Effector memory CD4-positive, alpha-beta T cell (primary cell): ENCODE measurements at regions not wholly inside any gene's neighbourhood (a gene's known extent, or its start where the extent isn't known, plus 50 kb on each side); places are given as distances from the start of the nearest gene placed in this dataset.

ENCODE experiments used
- DNase-seq, 3 donors: peaks; one replicate each; pipeline ENCODE4 v3.0.0-alpha.2; 2020
- H3K27ac ChIP-seq: 2 replicates; pipeline ENCODE4 v1.7.0; 2013; ENCODE audit warnings: mild to moderate bottlenecking, low read length, moderate library complexity; ENCODE audit not compliant: insufficient read depth, poor library complexity, severe bottlenecking
- H3K27me3 ChIP-seq: replicated peaks from 2 replicates; pipeline ENCODE4 v1.7.0; 2013; ENCODE audit warnings: mild to moderate bottlenecking, low read length; ENCODE audit not compliant: insufficient read depth, control insufficient read depth, poor library complexity, severe bottlenecking
- H3K36me3 ChIP-seq: 2 replicates; pipeline ENCODE4 v1.7.0; 2013; ENCODE audit warnings: mild to moderate bottlenecking, low read length, moderate library complexity; ENCODE audit not compliant: control insufficient read depth, insufficient read depth
- H3K4me1 ChIP-seq: 2 replicates; pipeline ENCODE4 v1.7.0; 2013; ENCODE audit warnings: low read length, mild to moderate bottlenecking; ENCODE audit not compliant: control insufficient read depth, insufficient read depth, poor library complexity, severe bottlenecking
- H3K4me3 ChIP-seq: 2 replicates; pipeline ENCODE4 v1.7.0; 2013; ENCODE audit warnings: low read length, low read depth, mild to moderate bottlenecking; ENCODE audit not compliant: insufficient read depth, poor library complexity, severe bottlenecking
- H3K9me3 ChIP-seq: 2 replicates; pipeline ENCODE4 v1.7.0; 2013; ENCODE audit warnings: mild to moderate bottlenecking, low read length, moderate library complexity; ENCODE audit not compliant: control insufficient read depth

DNA sequence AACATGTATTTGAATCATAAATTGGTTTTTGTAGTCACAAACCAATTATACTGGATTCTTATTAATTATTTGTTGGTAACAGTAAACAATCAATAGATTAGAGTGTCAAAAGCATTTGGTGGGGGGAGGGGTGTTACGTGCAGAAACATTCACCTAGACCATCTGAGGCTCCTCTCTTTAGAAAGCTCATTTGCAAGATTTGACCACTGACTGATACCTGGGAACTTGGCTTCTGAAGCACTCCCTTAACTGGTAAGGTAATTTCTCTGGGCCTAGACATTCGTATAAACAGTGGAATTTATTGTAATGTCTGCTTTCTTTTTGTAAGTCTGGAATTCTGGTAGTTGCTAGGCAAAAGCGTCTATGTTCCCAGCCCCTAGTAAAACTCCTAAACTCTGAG, 243.8 kb upstream of the GBE1 start:
- DNase-seq: no peak
- H3K9me3 ChIP-seq: no peaks in the 10 kb centered on the region
- H3K4me1 ChIP-seq: no peaks in the 10 kb centered on the region
- H3K36me3 ChIP-seq: no peaks in the 10 kb centered on the region
- H3K4me3 ChIP-seq: no peak overlapping the region
- no peaks in the 10 kb centered on the region for H3K27me3 ChIP-seq
- H3K27ac ChIP-seq: no peak overlapping the region

DNA sequence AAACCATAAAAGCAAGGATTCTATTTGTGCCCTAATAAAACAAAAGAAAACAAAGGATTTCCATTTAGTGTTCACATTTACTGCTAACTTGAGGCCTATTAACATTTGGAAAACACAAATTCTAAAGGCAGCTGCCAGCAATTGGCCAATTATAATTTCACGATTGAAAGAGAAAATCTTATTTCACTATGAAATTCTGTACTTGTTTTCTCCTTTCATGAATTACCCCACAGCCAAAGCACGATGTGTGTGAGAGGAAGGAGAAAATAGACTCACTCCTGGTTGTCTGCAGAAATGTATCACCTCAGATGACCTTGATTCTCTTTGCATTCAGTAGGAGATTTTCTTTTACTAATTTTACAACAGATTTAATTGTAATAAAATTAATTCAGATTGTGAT, 242.8 kb upstream of the GBE1 start:
- no peaks in the 10 kb centered on the region for H3K27me3 ChIP-seq
- no peaks in the 10 kb centered on the region for H3K36me3 ChIP-seq
- H3K4me1 ChIP-seq: no peaks in the 10 kb centered on the region
- H3K9me3 ChIP-seq: no peaks in the 10 kb centered on the region
- no peak overlapping the region for H3K27ac ChIP-seq
- no peak overlapping the region for H3K4me3 ChIP-seq
- no peak for DNase-seq

GRCh38 chr3:82002986-82003642, 241.7 kb upstream of the GBE1 start:
- Histone ChIP-seq H3K27me3 (no peaks in the 10 kb centered on the region), H3K36me3 (no peaks in the 10 kb centered on the region), H3K4me3 (no peak overlapping the region), H3K9me3 (no peaks in the 10 kb centered on the region), H3K4me1 (no peaks in the 10 kb centered on the region), H3K27ac (no peak overlapping the region)
- no peak for DNase-seq

GRCh38 chr3:82002491-82002890, 241.0 kb upstream of the GBE1 start:
- Histone ChIP-seq H3K4me3 (no peak overlapping the region), H3K4me1 (no peaks in the 10 kb centered on the region), H3K36me3 (no peaks in the 10 kb centered on the region), H3K27me3 (no peaks in the 10 kb centered on the region), H3K9me3 (no peaks in the 10 kb centered on the region), H3K27ac (no peak overlapping the region)
- no peak for DNase-seq

- no peak for DNase-seq
- no peaks in the 10 kb centered on the region for H3K9me3 ChIP-seq
- no peaks in the 10 kb centered on the region for H3K27me3 ChIP-seq
- no peaks in the 10 kb centered on the region for H3K4me1 ChIP-seq
- no peak overlapping the region for H3K27ac ChIP-seq
- H3K36me3 ChIP-seq: no peaks in the 10 kb centered on the region
- no peak overlapping the region for H3K4me3 ChIP-seq
Observed at GRCh38 chr3:82001276-82001923, 240.0 kb upstream of the GBE1 start.

DNA sequence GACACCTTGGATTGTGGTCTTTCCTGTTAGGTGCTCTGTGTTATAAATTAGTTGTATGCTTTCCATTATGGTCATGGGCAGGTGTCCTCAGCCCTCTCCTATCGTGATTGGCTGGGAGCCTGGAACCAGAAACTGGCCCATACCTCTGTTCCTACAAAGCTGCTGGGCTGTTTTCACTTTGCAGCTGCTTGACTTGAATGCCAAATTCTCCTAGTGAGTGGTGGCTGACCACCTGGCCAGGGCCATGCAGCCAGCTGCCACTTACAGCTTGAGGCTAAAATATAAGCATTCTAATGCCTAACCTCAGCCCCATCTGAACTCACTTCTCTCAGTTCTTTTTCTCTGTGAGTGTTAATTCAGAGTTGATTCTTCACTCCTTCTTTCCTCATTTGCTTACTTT, 239.3 kb upstream of the GBE1 start:
- Histone ChIP-seq H3K4me3 (no peak overlapping the region), H3K27ac (no peak overlapping the region), H3K36me3 (no peaks in the 10 kb centered on the region), H3K27me3 (no peaks in the 10 kb centered on the region), H3K9me3 (no peaks in the 10 kb centered on the region), H3K4me1 (no peaks in the 10 kb centered on the region)
- no peak for DNase-seq

DNA sequence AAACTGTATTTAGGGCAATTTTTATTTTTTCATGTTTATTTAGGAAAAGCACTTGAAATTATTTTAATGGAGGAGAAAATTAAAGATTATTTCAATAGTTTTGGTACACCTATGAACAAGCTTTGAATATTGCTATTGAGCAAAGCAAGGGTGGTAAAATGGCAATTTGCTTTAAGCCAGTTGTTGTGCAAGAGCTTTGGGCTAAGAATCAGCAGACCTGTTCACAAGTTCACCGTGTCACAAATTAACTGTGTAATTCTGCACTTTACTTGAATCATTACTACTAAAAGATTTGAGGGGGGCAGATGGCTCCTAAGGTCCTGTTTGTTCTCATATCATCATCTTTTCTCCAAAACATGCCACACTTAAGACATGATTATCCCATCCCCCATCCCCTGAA, 238.9 kb upstream of the GBE1 start:
- H3K4me1 ChIP-seq: no peaks in the 10 kb centered on the region
- no peak for DNase-seq
- H3K27me3 ChIP-seq: no peaks in the 10 kb centered on the region
- no peaks in the 10 kb centered on the region for H3K36me3 ChIP-seq
- H3K9me3 ChIP-seq: no peaks in the 10 kb centered on the region
- no peak overlapping the region for H3K4me3 ChIP-seq
- no peak overlapping the region for H3K27ac ChIP-seq

GRCh38 chr3:81998907-81999306, 237.5 kb upstream of the GBE1 start:
- no peak for DNase-seq
- no peaks in the 10 kb centered on the region for H3K36me3 ChIP-seq
- no peak overlapping the region for H3K4me3 ChIP-seq

DNA sequence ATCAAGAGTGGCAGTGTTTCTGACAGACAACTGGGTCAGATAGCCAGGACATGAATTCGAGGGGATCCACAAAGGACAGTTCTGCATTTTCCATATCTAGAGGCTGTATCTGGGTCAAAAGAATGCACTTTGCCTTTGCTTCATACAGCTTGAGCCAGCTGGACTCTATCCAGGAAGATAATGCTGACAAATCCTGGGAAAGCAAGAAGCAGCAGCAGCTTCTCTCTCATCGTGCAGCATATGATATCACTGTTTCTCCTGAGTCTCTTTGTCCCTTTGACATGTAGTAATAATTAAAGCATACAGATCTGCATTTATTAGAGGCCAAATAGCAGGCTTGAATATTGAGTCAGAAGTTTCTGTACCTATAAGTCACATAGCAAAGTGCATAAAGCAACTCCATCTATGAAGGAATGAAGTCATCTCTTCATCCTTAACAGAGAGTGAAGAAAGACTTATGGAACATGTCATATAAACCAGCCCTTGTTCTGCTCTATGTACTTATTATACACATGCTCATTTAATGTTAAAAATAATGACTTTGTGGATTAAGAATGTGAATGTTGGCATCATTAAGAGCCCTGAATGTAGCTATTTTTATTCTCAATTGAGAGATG, 236.8 kb upstream of the GBE1 start:
- no peak for DNase-seq
- no peaks in the 10 kb centered on the region for H3K9me3 ChIP-seq
- H3K36me3 ChIP-seq: no peaks in the 10 kb centered on the region
- H3K27me3 ChIP-seq: no peaks in the 10 kb centered on the region
- no peaks in the 10 kb centered on the region for H3K4me1 ChIP-seq
- no peak overlapping the region for H3K4me3 ChIP-seq
- H3K27ac ChIP-seq: no peak overlapping the region

More at GRCh38 chr3:81998907-81999306, 237.5 kb upstream of the GBE1 start:
- no peaks in the 10 kb centered on the region for H3K4me1 ChIP-seq
- no peaks in the 10 kb centered on the region for H3K9me3 ChIP-seq
- H3K27ac ChIP-seq: no peak overlapping the region
- H3K27me3 ChIP-seq: no peaks in the 10 kb centered on the region

GRCh38 chr3:81997390-81997789, 235.9 kb upstream of the GBE1 start:
- no peaks in the 10 kb centered on the region for H3K36me3 ChIP-seq
- no peak for DNase-seq
- no peaks in the 10 kb centered on the region for H3K27me3 ChIP-seq
- no peaks in the 10 kb centered on the region for H3K9me3 ChIP-seq
- H3K4me1 ChIP-seq: no peaks in the 10 kb centered on the region
- H3K4me3 ChIP-seq: no peak overlapping the region
- H3K27ac ChIP-seq: no peak overlapping the region
